Central memory CD4-positive, alpha-beta T cell (primary cell): ENCODE measurements at regions not wholly inside any gene's neighbourhood (a gene's known extent, or its start where the extent isn't known, plus 50 kb on each side); places are given as distances from the start of the nearest gene placed in this dataset.

ENCODE experiments used
- DNase-seq: peaks from one replicate; pipeline ENCODE4 v3.0.0; 2022

DNA sequence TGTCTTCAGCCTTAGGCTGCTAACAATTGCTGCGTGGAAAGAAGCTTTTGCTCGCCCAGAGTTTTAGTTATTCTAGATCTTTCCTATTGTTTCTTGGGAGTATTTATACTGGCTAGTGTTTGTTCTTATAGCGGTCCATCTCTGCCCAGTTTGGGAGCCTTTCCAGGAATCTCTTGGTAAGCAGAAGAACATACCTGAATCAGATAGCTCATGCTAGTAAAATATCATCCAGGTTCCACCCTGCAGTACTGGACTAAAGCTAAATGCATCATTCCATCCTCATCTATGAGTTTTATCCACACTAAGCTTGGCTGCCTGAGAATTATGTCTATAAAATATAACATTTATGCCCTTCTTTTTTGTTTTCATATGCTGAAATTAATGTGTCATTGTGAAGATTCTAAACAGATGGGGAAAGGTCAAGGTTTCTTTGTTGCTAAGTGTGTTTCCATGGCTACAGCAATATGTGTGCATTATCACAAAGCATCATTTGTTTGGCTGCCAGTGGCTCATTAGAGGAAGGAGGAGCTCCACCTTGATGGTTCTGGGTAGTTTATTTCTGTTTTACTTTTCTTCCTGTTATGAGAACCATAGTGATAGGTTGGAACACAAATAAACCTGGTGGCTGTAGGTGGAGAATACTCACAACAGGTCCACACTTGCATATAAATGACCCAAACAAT lies 182.8 kb downstream of the PIK3C3 start:
- no peak for DNase-seq

DNA sequence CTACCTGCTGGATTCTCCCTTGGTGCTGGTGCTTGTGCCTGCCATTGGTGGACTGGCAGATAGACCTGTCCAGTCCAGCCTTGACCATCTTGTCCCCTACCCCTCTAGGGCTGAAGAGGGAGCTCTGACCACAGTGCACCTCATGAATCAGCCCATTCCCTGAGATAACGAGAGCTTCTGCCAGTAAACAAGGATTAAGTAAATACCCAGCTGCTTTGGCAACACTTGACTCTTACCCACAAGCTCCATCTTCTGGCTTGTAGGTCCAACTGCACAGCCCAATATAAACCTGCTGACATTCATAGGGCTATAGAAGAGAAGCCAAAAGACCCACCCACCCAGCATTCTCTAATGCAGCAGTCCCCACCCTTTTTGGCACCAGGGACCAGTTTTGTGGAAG lies 186.4 kb downstream of the PIK3C3 start:
- DNase-seq = no peak

DNA sequence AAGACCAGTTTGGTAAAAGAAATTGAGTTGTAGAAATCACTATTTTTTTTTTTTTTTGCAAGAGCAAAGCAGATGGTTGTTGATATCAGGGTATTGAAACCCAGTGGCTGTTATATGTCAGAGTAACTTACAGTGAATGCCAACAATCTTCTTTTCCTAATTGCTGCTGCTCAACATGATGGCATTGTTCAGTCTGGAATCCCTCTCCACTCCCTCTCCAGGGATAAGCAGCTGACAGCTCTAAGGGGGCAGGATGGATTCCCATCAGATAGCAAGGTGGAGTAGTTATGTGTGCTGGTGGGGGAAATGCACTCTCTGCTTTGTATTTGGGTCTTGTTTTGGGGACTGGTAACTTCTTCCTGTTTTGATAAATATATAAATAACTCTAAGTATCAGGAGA lies 200.0 kb downstream of the PIK3C3 start:
- no peak for DNase-seq

DNA sequence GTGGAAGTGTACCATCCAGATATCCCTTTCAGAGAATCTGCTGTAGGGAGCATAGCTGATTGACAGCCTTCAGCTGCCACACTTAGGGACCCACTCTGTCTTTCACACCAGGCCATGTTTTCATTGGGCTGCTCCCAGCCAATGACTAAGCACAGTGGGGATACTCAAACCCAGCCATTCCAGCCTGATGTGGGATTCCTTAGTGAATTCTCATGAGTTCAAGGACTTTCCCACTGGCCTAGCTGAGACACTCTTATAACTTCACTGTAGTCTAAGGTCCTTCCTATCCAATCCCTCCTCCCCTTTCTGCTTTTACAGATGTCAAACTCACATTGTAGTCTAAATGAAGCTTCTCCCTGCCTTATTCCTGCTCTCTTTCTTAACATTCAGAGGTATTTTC lies 201.2 kb downstream of the PIK3C3 start:
- DNase-seq = no peak

DNA sequence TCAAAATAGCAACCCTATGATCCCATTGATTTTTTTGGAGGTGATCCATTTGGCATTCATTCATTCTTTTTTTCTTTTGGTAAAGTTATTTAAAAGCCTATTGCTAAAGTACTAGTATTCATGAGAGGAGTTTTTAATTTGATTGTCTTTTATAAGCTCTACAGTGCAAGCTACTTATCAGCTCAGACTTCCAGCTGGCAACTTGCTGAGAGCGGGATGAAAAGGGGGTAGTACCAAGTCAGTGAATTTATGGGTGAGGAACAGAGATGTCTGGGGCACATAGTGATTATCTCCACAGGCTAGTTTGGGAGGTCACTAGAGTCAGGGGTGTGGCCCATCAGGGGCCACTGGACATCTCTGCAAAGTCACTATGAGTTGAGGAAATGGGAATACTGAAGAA lies 202.4 kb downstream of the PIK3C3 start:
- no peak for DNase-seq

DNA sequence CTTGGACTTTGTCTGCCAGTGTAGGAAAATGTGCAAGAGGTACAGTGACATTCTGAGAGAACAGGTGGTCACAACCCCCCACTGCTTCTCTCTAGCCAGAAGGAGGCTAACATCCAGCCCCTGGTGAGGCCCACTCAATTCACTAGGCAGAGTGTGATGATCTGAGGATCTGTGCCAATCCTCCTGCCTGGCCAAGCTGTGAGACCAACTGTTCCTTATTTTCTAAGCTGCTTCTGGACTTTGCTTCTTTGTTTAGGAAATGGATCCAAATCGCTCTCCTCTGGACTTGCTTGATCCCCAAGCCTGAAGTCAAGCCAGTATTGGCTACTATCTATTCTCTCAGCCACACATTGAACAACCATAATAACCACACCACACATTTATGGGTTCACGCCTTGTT lies 202.8 kb downstream of the PIK3C3 start:
- DNase-seq = no peak

DNA sequence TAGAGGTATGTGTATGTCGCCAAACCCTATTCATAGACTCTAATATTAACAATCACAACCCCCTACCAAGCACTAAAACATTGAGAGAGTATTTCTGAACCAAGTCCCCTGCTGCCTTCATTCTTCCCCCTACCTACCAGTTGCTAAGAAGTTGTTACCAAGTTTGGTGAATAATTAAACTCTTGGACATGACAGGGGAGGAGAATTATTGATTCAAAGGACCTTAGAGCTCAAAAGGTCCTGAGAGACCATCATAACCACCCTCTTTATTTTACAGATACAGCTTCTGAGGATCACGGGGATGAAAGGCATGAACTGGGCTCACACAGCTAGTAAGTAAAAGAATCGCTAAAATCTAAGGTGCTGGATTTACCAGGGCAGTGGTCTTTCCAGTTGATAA lies 204.1 kb downstream of the PIK3C3 start:
- DNase-seq = no peak

DNA sequence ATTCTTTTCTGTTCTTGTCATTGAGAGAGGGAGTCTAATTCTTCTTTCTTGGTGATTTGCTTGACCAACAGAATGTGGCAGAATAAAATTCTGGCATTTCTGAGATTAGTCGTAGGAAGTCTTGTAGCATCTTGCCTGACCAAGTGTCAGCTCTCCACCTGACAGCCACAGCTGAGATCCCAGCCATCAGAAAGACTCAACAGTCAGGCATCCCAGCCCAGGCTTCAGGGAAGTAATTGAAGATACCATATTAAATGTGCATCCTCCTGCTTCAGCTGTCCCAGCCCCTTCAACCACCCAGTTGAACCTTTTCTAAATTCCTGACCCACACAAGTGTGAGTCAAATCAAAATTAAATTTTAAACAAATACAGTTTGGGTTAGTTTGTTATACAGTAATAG lies 208.3 kb downstream of the PIK3C3 start:
- DNase-seq = no peak

DNA sequence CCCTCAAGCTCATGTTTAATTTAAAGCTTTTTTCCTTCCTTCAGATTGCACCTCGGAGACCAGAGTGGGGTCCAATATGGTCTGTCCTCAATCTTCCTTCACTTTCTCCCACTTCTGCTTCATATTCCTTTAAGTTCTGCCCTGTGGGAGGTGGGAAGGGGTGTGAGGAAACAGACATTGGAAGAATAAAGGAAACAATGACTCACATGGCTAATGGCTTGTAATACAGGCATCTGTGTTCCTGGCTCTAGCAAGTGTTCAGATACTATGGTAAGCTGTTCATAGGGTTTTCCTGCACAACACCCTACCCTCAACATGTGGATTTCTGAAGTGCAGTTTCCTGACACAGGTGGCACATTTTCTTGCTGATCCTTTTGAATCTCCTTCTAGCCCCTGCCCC lies 209.5 kb downstream of the PIK3C3 start:
- no peak for DNase-seq

DNA sequence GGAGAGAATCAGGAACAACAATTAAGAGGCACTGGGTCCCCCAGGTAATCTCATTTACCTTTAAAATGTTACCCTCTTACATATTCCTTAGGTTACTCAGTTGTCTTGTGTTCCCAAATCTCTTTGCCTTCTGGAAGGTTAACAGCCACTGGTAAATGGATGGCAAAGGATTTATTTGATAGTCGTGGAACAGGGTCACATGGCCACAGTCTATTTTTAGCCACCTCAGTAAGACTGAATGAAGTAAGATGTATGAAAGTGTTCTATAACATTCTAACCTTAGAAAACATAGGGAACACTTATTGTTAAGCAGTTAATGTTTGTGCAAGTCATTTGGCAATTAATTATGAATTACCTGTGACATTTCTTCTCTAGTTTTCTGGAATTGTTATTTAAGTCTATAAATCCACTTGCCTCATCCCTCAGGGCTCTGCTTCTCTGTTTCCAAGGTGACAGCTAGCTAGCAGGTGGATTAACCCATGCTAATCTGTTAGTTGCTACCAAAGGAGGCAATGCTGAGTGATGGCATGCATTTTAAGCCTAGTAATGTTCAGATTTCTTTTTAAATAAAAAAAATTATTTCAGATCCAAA lies 211.0 kb downstream of the PIK3C3 start:
- no peak for DNase-seq

DNA sequence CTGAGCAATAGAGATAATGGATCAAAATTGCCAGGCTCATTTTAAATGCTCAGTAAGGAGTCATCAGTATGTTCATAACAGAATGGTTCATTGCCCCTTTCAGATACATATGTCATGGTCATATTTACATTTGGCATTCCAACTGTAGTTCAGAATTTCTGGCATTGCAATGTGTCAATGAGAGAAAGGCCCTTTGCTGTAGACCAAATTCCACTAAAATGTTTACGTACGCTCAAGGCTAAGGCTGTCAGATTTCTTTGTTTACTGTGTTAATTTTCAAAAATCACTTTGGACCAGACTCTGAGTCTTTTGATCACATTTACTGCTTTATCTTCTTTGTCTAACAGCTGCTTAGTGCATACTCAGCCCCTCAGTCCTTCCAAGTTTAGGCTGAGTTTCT lies 213.5 kb downstream of the PIK3C3 start:
- DNase-seq = no peak

DNA sequence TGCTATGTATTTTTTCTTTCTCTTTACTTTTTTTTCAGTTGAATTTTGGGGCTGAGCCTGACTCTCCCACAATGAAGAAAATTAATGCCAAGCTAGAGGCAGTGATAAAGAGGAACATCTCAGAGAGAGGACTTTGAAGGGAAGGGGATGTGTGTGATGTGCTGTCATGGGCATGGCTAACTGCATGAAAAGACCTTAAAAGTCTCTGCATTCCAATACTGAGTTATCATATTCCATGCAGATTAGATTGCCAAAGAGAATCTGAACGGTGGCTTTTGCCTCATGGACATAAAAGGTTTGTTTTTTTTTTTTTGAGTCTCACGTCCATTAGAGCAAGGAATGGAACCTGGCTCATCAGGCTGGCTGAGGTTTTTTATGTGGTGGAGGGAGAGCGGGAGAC lies 213.9 kb downstream of the PIK3C3 start:
- DNase-seq = no peak

DNA sequence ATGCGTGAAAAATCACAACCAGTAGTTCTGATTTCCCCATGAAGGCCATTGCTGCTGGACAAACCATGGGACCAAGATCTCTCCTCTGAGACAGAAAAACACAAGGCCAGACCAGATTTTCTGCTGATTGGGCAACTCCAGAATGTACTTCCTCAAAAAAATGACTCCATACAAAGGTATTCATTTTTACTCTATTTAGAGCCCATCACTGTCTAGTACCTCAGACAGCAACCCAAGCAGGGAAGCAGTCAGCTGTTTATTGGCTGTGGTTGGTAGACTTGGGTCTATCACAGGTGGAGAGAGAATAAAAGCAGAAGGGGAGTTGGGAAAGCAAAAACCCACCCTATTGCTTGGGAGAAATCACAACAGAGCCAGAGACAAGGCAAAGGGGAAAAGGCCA lies 219.9 kb downstream of the PIK3C3 start:
- DNase-seq = no peak

DNA sequence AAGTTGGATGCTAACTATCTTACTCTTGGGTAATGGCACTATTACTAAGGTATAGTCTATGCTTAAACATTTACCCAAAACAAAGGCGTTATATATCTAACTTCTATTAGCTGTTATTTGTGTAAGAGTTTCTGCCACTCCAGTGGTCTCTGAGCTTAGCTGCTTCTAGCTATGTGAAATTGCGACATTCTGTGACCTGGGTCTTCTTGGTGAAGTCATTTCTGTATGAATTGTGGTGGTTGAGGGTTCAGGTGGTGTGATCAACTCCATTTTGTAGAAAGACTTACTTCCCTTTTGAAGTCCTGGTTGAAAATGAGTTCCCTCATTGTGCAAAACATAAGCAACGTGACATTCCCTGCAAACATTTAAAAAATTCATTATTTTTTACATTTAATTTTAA lies 221.6 kb downstream of the PIK3C3 start:
- DNase-seq = no peak

DNA sequence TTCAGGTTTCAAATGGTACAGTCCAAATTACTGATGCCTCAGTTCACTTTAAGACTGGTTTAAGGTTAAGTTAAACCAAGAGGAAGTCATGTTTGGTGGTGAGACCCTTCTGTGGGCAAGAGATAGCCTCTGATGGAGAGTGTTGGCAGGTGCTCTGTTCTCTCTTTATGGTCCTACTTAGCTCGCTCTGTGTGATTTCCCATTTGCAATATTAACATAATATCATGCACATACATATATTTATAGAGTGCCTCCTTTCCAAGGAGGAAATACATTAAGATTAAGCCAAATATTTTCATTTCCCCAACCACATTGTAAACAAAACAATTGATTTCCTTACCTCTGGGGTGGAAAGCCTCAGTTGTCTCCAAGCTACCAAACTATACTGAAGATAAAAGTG lies 222.4 kb downstream of the PIK3C3 start:
- DNase-seq = no peak

DNA sequence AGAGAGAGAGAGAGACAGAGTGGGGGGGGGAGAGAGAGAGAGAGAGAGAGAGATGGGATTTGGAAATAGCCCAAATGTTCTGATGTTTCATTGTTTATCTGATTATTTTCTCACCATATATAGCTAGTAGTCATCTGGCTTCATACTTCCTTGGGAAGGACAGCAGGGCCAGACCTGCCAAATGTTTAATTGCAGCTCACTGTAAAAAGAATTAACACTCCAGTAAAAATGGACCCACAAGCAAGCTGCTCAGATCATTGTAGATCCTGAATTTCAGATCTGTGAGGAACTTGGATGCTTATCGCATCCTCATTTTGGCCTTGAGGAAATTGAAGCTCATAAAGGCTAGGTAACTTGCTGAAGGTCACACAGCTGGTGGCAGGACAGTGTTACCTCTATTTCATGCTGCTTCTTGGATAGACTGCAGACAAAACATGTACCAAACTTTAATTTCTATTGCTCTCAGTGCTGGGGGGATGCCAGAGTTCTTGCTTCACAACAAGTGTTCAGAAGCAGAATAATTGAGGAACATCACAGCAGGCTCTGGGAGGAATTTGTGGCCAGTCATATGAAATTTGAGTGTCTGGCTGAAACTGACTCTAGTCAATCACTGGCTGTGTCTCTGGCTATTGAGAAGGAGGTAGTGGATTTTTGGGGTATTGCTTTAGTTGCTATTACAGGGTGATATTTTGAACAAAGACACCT lies 223.5 kb downstream of the PIK3C3 start:
- DNase-seq = no peak

DNA sequence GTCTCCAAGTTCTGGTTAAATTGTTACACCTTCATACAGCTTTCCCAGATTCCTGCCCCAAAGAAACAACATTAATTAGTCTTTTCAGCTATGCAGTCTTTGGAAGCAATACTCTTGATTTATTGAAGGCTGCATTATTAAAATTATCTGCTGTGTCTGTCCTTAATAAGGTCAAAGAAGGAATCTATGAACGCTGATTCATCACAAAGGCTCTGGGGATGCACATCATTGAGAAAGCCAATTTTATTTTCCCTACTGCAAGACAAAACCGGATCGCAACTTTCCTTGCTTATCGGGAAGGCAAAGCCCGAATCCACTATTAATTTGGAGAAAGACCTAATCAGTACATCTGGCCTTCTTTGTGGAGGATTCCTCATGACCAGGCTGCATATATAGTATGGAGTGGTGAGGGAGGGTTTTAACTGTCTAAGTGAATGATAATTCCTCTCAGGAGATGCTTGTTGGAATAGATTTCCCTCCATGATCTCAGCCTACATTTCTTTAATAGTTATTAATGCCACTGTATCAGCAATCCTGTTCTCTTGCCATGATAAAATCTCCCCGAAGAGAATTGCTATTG lies 224.6 kb downstream of the PIK3C3 start:
- DNase-seq = no peak

DNA sequence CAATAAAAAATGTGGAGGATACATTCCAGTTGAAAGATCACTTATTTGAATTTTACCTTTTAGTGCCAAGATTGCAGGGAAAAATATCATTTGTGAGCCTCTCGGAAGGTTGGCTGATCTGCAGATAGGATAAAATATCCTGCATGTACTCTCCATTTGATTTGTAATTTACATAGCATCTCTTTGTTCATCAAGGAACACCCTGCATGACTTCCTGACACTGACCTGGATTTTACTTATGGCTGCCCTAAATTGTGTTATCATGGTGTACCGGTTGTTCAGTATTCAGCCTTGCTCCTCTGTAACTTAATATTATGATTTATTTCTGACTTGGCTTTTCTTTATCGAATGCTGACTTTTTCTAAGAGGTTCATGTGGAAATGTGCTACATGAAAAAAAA lies 226.4 kb downstream of the PIK3C3 start:
- no peak for DNase-seq

DNA sequence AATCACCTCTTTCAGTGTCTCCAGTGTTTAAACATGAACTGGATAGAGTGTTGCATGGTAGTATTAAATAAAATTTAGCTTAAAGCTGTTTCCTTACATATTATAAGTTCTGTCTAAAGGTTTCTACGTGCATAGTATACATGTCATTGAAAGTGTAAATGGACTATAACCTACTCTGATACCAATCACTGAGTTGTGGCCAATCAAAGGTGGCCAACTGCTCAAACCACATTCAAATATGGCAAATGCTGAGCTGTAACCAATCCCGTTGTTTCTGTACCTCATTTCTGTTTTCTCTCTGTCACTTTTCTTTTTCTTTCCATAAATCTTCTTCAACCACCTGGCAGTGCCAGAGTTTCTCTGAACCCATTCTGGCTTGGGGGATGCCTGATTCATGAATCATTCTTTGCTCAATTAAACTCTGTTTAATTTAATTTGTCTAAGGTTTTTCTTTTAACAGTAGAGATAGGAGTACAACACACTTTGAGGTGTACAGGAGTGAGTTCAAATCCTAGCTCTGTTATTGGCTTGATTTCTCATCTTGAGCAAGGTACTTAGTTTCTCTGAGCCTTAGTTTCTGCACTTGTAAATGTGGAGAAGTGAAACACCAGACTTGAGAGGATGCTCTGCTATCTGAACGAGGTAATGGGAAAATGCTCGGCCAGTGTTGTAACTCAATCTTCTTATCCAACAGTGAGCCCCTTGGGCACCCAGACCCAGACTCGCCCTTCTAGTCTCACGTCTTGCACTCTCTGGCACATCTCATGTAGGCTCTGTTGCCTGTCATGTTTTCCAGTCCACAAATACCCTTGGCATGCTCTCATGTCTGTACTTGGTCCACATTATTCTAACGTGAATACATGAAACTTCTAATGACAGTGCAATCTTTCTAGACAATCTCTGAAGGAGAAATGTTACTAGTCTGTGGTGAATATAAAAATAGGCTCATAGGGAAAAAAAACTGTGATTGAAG lies 228.0 kb downstream of the PIK3C3 start:
- no peak for DNase-seq

DNA sequence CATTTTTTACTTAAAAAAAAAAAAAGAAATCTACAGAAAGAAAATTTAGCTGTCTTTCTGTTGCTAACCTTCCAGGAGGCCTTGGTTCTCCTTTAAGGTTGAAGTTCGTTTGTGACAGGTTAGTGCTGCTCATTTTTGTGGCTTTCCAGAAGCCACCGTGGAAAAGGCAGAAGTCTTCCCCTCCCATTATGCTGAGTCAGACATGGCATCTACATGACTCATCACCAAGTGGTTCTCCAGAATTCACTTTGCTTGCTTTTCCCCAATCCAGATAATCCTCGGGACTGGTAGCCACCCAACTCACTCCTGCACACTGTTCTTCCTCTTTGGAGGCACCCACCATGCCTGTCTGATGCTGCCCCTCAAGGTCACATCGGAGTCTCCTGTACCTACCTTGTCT lies 228.7 kb downstream of the PIK3C3 start:
- no peak for DNase-seq

DNA sequence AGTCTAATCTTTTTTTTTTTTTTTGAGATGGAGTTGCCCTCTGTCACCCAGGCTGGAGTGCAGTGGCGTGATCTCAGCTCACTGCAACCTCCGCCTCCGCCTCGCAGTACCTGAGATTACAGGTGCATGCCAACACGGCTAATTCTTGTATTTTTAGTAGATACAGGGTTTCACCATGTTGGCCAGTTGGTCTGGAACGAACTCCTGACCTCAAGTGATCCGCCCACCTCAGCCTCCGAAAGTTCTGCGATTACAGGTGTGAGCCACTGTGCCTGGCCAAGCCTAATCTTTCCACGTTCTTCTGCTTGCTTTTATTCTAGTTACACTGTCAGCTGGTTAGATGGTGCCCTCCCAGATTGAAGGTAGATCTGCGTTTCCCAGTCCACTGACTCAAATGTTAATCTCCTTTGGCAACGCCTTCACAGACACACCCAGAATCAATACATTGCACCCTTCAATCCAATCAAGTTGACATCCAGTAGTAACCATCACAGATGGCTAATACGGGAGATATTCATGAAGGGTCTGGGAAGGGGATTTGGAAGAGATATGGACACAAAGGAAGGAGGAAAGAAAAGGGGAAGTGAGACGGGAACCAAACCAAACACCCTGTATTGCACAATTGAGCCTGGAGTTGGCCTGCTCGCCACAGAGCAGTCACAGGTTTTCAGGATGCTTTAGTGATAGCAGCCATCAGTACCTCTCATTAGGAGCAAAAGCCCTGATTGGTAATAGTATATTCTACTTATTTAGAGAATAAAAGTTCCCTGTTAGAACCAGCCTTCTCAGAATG lies 229.8 kb downstream of the PIK3C3 start:
- DNase-seq = no peak

DNA sequence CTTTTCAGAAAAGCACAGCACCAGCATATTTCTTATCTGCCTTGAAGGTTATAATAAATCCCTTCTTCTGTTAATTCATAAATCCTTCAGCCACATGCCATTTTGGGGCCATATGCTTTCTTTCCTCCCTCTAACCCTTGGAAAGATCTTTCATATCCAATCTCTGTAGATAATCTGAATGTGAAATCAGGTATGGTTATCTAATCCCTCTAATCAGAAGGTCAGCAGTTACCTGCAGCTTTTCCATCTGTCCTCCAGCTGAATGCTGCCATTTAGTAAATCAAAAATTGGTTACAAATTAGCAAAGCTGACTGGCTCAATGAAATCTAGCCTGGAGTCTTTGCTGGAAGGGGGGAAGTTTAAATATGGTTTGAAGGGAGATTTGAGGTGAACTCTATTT lies 230.5 kb downstream of the PIK3C3 start:
- no peak for DNase-seq
